Endothelial cell of hepatic sinusoid (primary cell): ENCODE measurements at regions not wholly inside any gene's neighbourhood (a gene's known extent, or its start where the extent isn't known, plus 50 kb on each side); places are given as distances from the start of the nearest gene placed in this dataset.

Experiments used
- in situ Hi-C: cut with HindIII; loops from 2 replicates; pipeline ENCODE4 v1.10.0; 2017; ENCODE audit warnings: low sequenced_read_pairs

DNA sequence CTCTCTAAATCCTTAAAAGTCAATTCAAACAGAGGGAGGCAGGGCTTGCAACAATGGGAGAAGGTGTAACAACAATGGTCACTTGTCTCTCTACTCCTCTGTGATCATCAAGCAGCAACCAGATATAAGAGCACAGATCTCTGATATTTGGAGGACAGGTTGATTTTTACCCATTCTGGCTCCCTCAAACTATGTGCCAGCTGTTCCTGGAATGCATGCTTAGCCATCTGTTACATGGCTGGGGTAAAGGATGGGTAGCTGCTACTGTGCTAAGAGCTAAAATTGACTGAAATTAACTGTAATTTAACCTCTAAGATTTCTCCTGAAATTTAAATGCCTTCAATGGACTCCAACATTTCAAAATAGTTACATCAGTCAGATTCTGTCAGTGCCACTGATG lies 1459.9 kb downstream of the PCDH7 start:
- in situ Hi-C loops = no loop called here

- in situ Hi-C loops = no loop called here
Measured at GRCh38 chr4:32184186-32184585, 1464.0 kb downstream of the PCDH7 start.

GRCh38 chr4:32189130-32189529 lies 1469.0 kb downstream of the PCDH7 start:
- in situ Hi-C loops = no loop called here

GRCh38 chr4:32189788-32190187 lies 1469.6 kb downstream of the PCDH7 start:
- in situ Hi-C loops = no loop called here

GRCh38 chr4:32191961-32192360 lies 1471.8 kb downstream of the PCDH7 start:
- in situ Hi-C loops = no loop called here

DNA sequence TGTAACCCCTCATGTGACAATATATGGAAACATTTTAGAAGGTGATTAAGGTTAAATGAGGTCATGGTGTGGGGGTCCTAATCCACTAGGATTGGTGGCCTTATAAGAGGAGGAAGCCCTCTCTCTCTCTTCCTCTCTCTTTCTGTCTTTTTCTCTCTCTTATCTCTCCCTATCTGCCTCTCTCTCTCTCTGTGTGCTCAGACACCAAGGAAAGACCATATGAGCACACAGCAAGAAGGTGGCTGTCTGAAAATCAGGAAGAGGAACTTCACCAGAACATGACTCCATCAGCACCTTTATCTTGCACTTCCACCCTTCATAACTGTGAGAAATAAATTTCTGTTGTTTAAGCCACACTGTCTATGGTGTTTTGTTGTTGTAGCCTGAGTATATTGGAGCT lies 1472.2 kb downstream of the PCDH7 start:
- in situ Hi-C loops = no loop called here

- in situ Hi-C loops = no loop called here
Measured at GRCh38 chr4:32192991-32193390, 1472.8 kb downstream of the PCDH7 start.

DNA sequence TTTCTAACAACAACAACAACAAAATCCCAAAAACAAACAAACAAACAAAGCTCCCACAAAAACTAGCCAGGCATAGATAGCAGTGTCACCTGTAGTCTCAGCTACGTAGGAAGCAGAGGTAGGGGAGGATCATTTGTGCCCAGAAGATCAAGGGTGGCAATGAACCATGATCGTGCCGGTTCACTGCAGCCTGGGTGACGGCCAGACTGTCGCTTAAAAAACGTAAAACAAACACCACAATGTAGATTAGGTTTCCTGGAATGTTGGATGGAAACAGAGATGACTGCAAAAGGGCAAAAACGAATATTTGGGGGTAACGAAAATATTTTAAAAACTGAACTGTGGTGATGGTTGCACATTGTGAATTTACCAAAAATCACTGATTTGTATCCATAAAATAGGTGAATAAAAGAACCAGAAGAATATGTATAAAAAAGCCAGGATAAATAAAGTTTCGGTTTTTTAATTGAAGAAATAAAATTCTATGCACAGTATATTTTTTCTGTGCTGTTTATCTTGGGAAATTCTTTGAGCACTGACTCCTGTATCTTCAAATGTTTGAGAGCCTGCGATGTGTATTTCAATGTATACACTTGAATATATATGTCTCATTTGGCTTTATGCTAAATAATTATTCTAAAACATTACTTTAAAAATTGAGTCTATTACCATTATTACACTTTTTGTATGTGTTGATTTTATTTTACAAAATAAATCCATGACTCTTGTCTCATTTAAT lies 1477.0 kb downstream of the PCDH7 start:
- in situ Hi-C loops = no loop called here

- in situ Hi-C loops = no loop called here
Measured at GRCh38 chr4:32199639-32200038, 1479.5 kb downstream of the PCDH7 start.

DNA sequence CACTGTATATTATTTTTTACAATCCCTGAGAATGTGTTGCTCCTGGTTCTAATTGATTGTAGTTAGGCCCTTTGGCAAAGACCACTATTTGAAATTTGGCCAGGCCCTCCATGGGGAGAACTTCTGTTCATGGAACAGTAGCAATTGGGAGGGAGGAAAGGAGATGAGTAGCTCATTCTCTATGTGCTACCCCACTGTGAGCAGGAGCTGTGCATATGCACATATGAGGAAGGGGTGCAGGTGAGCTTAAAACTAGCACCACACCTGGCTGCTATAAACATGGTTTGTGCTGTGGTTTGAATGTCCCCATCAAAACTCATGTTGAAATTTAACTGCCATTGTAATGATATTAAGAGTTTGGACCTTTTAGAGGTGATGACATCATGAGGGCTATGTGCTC lies 1483.2 kb downstream of the PCDH7 start:
- in situ Hi-C loops = no loop called here

DNA sequence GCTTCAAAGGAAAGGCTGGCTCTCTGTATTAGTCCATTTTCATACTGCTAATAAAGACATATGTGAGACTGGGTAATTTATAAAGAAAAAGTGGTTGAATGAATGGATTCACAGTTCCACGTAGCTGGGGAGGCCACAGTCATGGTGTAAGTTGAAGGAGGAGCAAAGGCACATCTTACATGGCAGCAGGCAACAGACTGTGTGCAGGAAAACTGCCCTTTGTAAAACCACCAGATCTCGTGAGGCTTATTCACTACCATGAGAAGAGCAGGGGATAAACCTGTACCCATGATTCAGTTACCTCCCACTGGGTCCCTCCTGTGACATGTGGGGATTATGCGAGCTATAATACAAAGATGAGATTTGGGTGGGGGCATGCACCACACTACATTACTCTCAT lies 1486.6 kb downstream of the PCDH7 start:
- in situ Hi-C loops = no loop called here

DNA sequence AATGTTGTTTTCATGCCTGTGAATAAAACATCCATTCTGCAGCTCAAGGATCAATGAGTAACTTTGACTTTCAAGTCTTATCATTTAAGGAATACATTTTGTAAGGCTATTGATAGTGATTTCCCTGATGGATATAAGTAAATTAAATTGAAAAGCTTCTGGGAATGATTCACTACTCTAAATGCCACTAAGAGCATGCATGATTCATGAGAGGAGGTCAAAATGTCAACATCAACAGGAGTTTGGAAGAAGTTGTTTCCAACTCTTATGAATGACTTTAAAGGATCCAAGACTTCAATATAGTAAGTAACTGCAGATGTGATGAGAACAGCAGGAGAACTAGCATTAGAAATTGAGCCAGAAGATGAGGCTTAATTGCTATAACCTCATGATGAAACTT lies 1487.3 kb downstream of the PCDH7 start:
- in situ Hi-C loops = no loop called here

GRCh38 chr4:32215277-32215676 lies 1495.1 kb downstream of the PCDH7 start:
- in situ Hi-C loops = no loop called here

- in situ Hi-C loops = no loop called here
Measured at GRCh38 chr4:32216502-32216901, 1496.3 kb downstream of the PCDH7 start.

DNA sequence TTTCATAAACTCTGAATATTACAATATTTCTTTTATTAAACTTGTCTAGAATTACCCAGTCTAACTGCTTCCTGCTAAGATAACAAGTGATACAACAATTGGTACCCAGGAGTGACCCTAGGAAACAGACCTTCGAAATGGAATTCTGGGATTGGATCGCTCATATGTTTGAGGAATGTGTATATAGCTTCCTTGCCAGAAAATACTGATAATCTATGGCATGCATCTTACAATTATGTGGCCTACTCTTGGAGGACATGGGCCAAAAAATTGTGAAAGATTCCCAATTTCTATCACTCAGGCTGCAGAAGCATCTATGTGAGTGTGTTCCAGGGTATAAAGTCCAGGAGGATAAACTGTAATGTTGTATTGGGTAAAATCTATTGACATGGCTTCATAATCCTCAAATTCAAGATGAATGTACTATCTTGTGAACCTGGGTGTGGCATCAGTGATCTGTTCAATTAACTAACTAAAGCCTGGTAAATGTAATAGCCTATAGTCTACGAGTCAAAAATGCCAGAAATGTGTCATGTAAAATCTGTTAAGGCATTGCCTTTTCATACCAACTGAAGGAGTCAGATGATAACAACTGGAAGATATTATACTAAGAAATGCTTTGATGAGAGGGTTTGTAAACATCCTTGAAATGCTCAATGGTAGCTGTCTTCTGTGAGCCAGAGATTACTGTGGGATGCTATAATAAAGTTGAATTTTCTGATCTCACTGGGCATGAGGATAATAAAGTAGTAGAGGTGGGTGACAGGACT lies 1499.3 kb downstream of the PCDH7 start:
- in situ Hi-C loops = no loop called here

- in situ Hi-C loops = no loop called here
Measured at GRCh38 chr4:32226204-32226603, 1506.0 kb downstream of the PCDH7 start.

- in situ Hi-C loops = no loop called here
Measured at GRCh38 chr4:32226733-32227132, 1506.6 kb downstream of the PCDH7 start.

- in situ Hi-C loops = no loop called here
Measured at GRCh38 chr4:32243926-32244325, 1523.8 kb downstream of the PCDH7 start.

- in situ Hi-C loops = no loop called here
Measured at GRCh38 chr4:32249040-32249439, 1528.9 kb downstream of the PCDH7 start.

- in situ Hi-C loops = no loop called here
Measured at GRCh38 chr4:32251126-32251525, 1531.0 kb downstream of the PCDH7 start.

DNA sequence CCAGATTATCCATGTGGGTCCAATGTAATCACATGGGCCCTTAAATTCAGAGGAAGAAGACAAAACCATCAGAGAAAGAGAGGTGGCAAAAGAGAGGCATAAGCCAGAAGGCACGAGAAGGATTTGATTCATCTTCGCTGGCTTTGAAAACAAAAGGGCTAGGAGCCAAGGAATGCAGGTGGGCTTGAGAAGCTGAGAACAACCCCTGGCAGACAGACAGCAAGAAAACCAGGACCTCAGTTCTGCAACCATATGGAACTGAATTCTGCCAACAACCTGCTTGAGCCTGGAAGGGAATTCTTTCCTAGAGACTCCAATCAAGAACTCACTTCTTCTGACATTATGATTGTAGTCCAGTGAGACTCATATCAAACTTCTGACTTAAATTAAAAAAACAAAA lies 1531.8 kb downstream of the PCDH7 start:
- in situ Hi-C loops = no loop called here

- in situ Hi-C loops = no loop called here
Measured at GRCh38 chr4:32254216-32254615, 1534.0 kb downstream of the PCDH7 start.
